CD14-positive monocyte (primary cell): ENCODE measurements at regions not wholly inside any gene's neighbourhood (a gene's known extent, or its start where the extent isn't known, plus 50 kb on each side); places are given as distances from the start of the nearest gene placed in this dataset.

Experiments
- DNase-seq, 3 donors: peaks; one replicate each; pipeline ENCODE4 v3.0.0-alpha.2; 2011 to 2022
- H2AFZ ChIP-seq: 2 replicates; pipeline ENCODE4 v1.6.0; 2012; ENCODE audit warnings: mild to moderate bottlenecking, low read depth, low read length, inconsistent platforms; ENCODE audit not compliant: insufficient read depth, poor library complexity, severe bottlenecking
- H3K27ac ChIP-seq, 2 donors: 1 replicate in 1 of 2; 2 replicates in 1 of 2; pipeline ENCODE4 v1.5.1; 2012 to 2013; ENCODE audit warnings: low read length in 2 of 2, control low read depth in 1 of 2, inconsistent platforms in 1 of 2, low read depth in 1 of 2, mild to moderate bottlenecking in 1 of 2
- H3K27me3 ChIP-seq, 2 donors: one replicate each; pipeline versions ENCODE4 v1.6.0 to v1.6.1; 2011 to 2013; ENCODE audit warnings: low read length in 2 of 2; ENCODE audit not compliant: control insufficient read depth in 2 of 2, insufficient read depth in 2 of 2
- H3K36me3 ChIP-seq, 2 donors: replicated peaks in 1 of 2; 1 replicate in 1 of 2; 2 replicates in 1 of 2; pipeline versions ENCODE4 v1.5.1 to v1.6.1; 2012 to 2013; ENCODE audit warnings: low read length in 2 of 2, control low read depth in 1 of 2, inconsistent platforms in 1 of 2, mild to moderate bottlenecking in 1 of 2; ENCODE audit not compliant: insufficient read depth in 2 of 2, control insufficient read depth in 1 of 2
- H3K4me1 ChIP-seq, 2 donors: 1 replicate in 1 of 2; 2 replicates in 1 of 2; pipeline versions ENCODE4 v1.5.1 to v1.6.1; 2012 to 2013; ENCODE audit warnings: low read length in 2 of 2, control low read depth in 1 of 2, inconsistent platforms in 1 of 2, mild to moderate bottlenecking in 1 of 2, moderate library complexity in 1 of 2; ENCODE audit not compliant: insufficient read depth in 2 of 2, control insufficient read depth in 1 of 2
- H3K4me2 ChIP-seq: replicated peaks from 2 replicates; pipeline ENCODE3; 2012; ENCODE audit warnings: low read length, moderate library complexity, mild to moderate bottlenecking; ENCODE audit not compliant: poor library complexity, severe bottlenecking; ENCODE audit errors: extremely low read depth
- H3K4me3 ChIP-seq, 3 experiments: fragments of 200-600 bp in 1 of 3; sonication (generic) in 1 of 3; replicated peaks in 1 of 3; 1 replicate in 2 of 3; 2 replicates in 1 of 3; pipeline ENCODE4 v1.5.1; 2011 to 2013; ENCODE audit warnings: low read length in 3 of 3, mild to moderate bottlenecking in 3 of 3, control low read depth in 2 of 3, low read depth in 2 of 3, inconsistent platforms in 1 of 3, moderate library complexity in 1 of 3
- H3K79me2 ChIP-seq: 2 replicates; pipeline ENCODE4 v1.6.0; 2012; ENCODE audit warnings: mild to moderate bottlenecking, control low read depth, inconsistent platforms, low read length, moderate library complexity; ENCODE audit not compliant: insufficient read depth
- H3K9ac ChIP-seq: 2 replicates; pipeline ENCODE4 v1.6.0; 2017; ENCODE audit warnings: low read length, mild to moderate bottlenecking; ENCODE audit not compliant: insufficient read depth, poor library complexity, severe bottlenecking
- H3K9me3 ChIP-seq, 2 donors: replicated peaks in 1 of 2; 1 replicate in 1 of 2; 2 replicates in 1 of 2; pipeline versions ENCODE4 v1.5.1 to v1.6.1; 2012 to 2013; ENCODE audit warnings: low read length in 2 of 2, control low read depth in 1 of 2; ENCODE audit not compliant: control insufficient read depth in 1 of 2, insufficient read depth in 1 of 2
- H4K20me1 ChIP-seq: 2 replicates; pipeline ENCODE4 v1.6.0; 2012; ENCODE audit warnings: mild to moderate bottlenecking, low read length, control low read depth, moderate library complexity; ENCODE audit not compliant: insufficient read depth
- H3K27ac Mint-ChIP-seq, 7 donors: one replicate each; pipeline ENCODE4 v1.8.0; 2020; ENCODE audit warnings: mild to moderate bottlenecking in 7 of 7, mixed read lengths in 7 of 7, moderate library complexity in 6 of 7, inconsistent platforms in 2 of 7
- H3K27me3 Mint-ChIP-seq, 3 donors: one replicate each; pipeline ENCODE4 v1.8.0; 2021 to 2022; ENCODE audit warnings: low read depth in 3 of 3, mild to moderate bottlenecking in 3 of 3, mixed read lengths in 3 of 3, moderate library complexity in 3 of 3, inconsistent platforms in 1 of 3
- H3K36me3 Mint-ChIP-seq, 2 donors: one replicate each; pipeline ENCODE4 v1.8.0; 2020; ENCODE audit warnings: mixed read lengths in 2 of 2, inconsistent platforms in 1 of 2, mild to moderate bottlenecking in 1 of 2
- H3K4me1 Mint-ChIP-seq: one replicate; pipeline ENCODE4 v1.8.0; 2020; ENCODE audit warnings: mild to moderate bottlenecking, mixed read lengths
- H3K4me3 Mint-ChIP-seq, 2 donors: one replicate each; pipeline ENCODE4 v1.8.0; 2020; ENCODE audit warnings: mild to moderate bottlenecking in 2 of 2, mixed read lengths in 2 of 2, moderate library complexity in 1 of 2
- H3K9me3 Mint-ChIP-seq, 7 donors: one replicate each; pipeline ENCODE4 v1.8.0; 2020 to 2022; ENCODE audit warnings: mixed read lengths in 7 of 7, mild to moderate bottlenecking in 6 of 7, moderate library complexity in 6 of 7, inconsistent platforms in 2 of 7
- WGBS: methylation state at CpG from one replicate; pipeline ENCODE4 v1.1.5; 2013; ENCODE audit warnings: missing lambda C conversion rate; ENCODE audit not compliant: insufficient coverage; 5-methylcytosine and 5-hydroxymethylcytosine counted together
- intact Hi-C, 2 donors: fragments of 100-400 bp; cut with micrococcal nuclease; formaldehyde crosslinking; loops; one replicate each; pipeline versions ENCODE4 v1.15.0 to v1.15.1; 2023
- TF ChIP-seq, protein P1 (sequence below): fragments of 200-600 bp; IDR thresholded peaks from one replicate; pipeline ENCODE4 v1.8.0; 2022; ENCODE audit warnings: antibody characterized with exemption, mild to moderate bottlenecking

DNA sequence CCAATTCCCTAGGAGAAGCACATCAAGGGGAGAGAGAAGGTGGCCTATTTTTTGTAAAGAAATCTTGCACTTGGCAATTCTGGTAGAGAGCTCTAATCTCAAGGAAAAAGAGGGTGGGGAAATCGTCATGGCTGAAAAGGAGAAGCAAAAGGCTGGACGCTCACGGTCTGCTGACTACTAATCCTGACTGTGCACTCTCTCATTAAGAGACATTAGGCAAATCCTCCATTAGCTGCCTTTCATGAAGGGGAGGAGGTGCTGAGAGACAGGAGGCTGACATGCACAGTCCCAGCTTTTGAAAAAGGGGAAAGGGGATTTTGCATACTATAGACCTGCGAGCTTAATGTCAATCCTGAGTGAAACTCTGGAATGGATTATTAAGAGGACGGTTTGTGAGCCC lies 170.0 kb downstream of the NR2F2 start:
- Histone ChIP-seq H3K27me3 (no peaks in the 10 kb centered on the region), H3K4me2 (no peak overlapping the region), H3K36me3 (no peaks in the 10 kb centered on the region), H4K20me1 (no peaks in the 10 kb centered on the region), H3K4me3 (no peak overlapping the region), H3K79me2 (no peaks in the 10 kb centered on the region), H3K9me3 (no peaks in the 10 kb centered on the region), H3K4me1 (peaks cover under 1% of the 10 kb centered on the region in 2 donors), H2AFZ (no peak overlapping the region), H3K27ac (no peak overlapping the region), H3K9ac (no peak overlapping the region)
- Mint-ChIP-seq H3K4me1 (peaks cover 9% of the 10 kb centered on the region), H3K27me3 (peaks cover 0 to 3% (median 0%) of the 10 kb centered on the region in 3 donors), H3K4me3 (peak overlapping the region; percentile 10 to 13), H3K36me3 (no peaks in the 10 kb centered on the region), H3K27ac (peak overlapping the region in 1 of 7 donors; percentile 56), H3K9me3 (peaks cover 7 to 14% (median 11%) of the 10 kb centered on the region in 7 donors)
- peak in 2 of 3 donors; percentile 12 to 21 for DNase-seq
- intact Hi-C loops: no loop called here
- 28% methylated on average over 2 of the region's 5 CpGs for WGBS
- TF ChIP-seq, protein P1, sequence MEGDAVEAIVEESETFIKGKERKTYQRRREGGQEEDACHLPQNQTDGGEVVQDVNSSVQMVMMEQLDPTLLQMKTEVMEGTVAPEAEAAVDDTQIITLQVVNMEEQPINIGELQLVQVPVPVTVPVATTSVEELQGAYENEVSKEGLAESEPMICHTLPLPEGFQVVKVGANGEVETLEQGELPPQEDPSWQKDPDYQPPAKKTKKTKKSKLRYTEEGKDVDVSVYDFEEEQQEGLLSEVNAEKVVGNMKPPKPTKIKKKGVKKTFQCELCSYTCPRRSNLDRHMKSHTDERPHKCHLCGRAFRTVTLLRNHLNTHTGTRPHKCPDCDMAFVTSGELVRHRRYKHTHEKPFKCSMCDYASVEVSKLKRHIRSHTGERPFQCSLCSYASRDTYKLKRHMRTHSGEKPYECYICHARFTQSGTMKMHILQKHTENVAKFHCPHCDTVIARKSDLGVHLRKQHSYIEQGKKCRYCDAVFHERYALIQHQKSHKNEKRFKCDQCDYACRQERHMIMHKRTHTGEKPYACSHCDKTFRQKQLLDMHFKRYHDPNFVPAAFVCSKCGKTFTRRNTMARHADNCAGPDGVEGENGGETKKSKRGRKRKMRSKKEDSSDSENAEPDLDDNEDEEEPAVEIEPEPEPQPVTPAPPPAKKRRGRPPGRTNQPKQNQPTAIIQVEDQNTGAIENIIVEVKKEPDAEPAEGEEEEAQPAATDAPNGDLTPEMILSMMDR: no peak

DNA sequence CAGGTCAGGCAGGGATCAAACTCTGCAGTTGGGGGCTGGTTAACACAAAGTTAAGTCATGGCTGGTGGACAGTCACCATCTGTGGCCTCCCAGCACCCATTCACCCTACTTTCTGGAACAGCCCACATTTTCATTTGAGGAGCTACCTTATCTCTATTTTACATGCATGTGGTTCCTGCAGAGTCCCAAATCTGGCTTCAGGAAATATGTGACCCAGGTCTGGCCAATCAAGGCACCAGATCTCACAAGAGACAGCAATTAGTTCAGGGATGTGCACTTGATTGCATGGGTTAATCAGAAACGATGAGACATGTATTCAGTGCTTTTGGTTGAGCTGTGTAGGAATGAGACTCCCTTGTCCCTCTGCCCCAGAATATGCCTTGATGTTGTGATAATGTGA lies 170.9 kb downstream of the NR2F2 start:
- 88% methylated on average over 1 of the region's 1 CpG for WGBS
- no peaks in the 10 kb centered on the region for H3K79me2 ChIP-seq
- no peak overlapping the region for H3K27ac ChIP-seq
- no peak overlapping the region for H3K4me3 Mint-ChIP-seq
- H3K9me3 Mint-ChIP-seq: peaks cover 7 to 14% (median 11%) of the 10 kb centered on the region in 7 donors
- H3K27me3 Mint-ChIP-seq: peaks cover 0 to 3% (median 0%) of the 10 kb centered on the region in 3 donors
- no peaks in the 10 kb centered on the region for H3K9me3 ChIP-seq
- no peak overlapping the region for H3K4me3 ChIP-seq
- no peak overlapping the region for H2AFZ ChIP-seq
- intact Hi-C loops: no loop called here
- no peaks in the 10 kb centered on the region for H3K27me3 ChIP-seq
- H3K36me3 Mint-ChIP-seq: no peaks in the 10 kb centered on the region
- H3K4me1 Mint-ChIP-seq: peaks cover 8% of the 10 kb centered on the region
- no peaks in the 10 kb centered on the region for H3K36me3 ChIP-seq
- no peak overlapping the region for H3K4me2 ChIP-seq
- no peaks in the 10 kb centered on the region for H3K4me1 ChIP-seq
- TF ChIP-seq, protein P1: no peak
- no peak for DNase-seq
- no peak overlapping the region for H3K27ac Mint-ChIP-seq
- H4K20me1 ChIP-seq: no peaks in the 10 kb centered on the region
- no peak overlapping the region for H3K9ac ChIP-seq
